Suppressor macrophage treated with lipopolysaccharide for 4 hours (primary cell): ENCODE measurements at regions not wholly inside any gene's neighbourhood (a gene's known extent, or its start where the extent isn't known, plus 50 kb on each side); places are given as distances from the start of the nearest gene placed in this dataset.

Source experiments
- DNase-seq: peaks from one replicate; pipeline ENCODE4 v3.0.0-alpha.2; 2020

- DNase-seq, result no peak
Measured at GRCh38 chr2:212596276-212596675, 57.7 kb upstream of the ERBB4 start.

- no peak for DNase-seq
Measured at GRCh38 chr2:212595036-212595654, 56.5 kb upstream of the ERBB4 start.

- DNase-seq, result no peak
Measured at GRCh38 chr2:212592695-212593094, 54.1 kb upstream of the ERBB4 start.
